ENCODE measurements at regions not wholly inside any gene's neighbourhood (a gene's known extent, or its start where the extent isn't known, plus 50 kb on each side); places are given as distances from the start of the nearest gene placed in this dataset.

- TF ChIP-seq POLR2A (IDR thresholded peaks at IDR 0.05), result no peak
- no peak for TF ChIP-seq CTCF (IDR thresholded peaks at IDR 0.05)
- TF ChIP-seq EP300 (IDR thresholded peaks at IDR 0.05), result no peak
These were observed 894.7 kb downstream of the TMEM182 start for GRCh38 chr2:103656558-103656957.
